NCI-H1417 treated with DMSO at 0.1 percent for 48 hours (cell line): ENCODE measurements at regions not wholly inside any gene's neighbourhood (a gene's known extent, or its start where the extent isn't known, plus 50 kb on each side); places are given as distances from the start of the nearest gene placed in this dataset.

Experiments used
- DNase-seq: peaks from one replicate; lab custom pipeline; 2025; lab: John Stamatoyannopoulos, UW

DNA sequence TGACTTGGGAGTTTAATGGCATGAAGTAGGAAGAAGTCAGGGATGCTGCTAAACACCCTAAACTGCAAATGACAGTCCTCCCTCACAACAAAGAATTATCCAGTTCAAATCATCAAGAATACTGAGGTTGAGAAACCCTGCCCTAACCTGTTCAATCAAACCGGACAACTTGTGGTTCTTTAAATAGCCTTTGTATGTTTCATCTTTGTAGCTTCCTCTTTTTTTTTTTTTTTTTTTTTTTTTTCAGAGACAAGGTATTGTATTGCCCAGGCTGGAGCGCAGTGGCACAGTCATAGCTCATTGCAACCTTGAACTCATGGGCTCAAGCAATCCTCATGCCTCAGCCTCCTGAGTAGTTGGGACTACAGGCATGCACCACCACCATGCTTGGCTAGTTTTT is 52.5 kb upstream of the TTC29 start:
- no peak for DNase-seq

GRCh38 chr4:147003956-147004809 is 58.5 kb upstream of the TTC29 start:
- DNase-seq: no peak

DNA sequence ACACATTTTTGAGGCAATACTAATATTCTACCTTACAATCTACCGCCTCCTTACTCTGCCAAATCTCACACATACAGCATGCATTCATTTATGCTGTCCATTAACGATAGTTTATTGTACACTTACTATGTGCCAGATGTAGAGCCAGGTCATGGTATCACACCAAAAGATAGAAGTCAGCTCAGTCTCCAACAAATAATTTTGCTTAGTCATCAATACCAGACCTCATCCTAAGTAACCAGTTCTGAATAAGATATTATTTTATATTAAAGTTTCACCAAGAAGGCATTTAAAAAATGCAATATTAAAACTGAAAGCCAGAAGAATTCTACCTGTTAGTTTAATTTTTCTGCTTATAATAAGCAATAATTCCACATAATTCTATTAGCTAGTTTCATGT is 60.6 kb upstream of the TTC29 start:
- no peak for DNase-seq

- no peak for DNase-seq
These were observed 64.2 kb upstream of the TTC29 start for GRCh38 chr4:147009875-147010274.

- DNase-seq: no peak
These were observed 65.7 kb upstream of the TTC29 start for GRCh38 chr4:147011411-147011810.

- no peak for DNase-seq
These were observed 66.5 kb upstream of the TTC29 start for GRCh38 chr4:147012059-147012707.

- no peak for DNase-seq
These were observed 69.3 kb upstream of the TTC29 start for GRCh38 chr4:147014946-147015345.

DNA sequence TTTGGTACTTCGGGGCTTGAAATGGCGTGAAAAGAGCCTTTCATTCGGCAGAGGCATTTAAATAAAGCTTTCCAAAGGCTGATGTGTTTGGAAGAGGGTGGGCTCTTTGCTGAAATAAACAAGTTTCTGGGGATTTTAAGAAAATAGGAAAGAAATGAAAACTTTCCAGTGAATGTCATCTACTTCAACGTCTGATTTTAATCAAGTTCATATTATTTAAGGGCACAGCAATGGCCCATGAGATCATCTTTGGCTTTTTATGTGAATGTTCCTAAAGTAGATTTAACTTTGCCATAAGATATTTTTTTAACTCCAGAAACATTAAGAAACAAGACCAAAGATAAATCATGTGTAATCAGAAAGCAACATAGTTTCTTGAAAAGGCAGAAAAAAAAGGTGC is 69.8 kb upstream of the TTC29 start:
- no peak for DNase-seq

DNA sequence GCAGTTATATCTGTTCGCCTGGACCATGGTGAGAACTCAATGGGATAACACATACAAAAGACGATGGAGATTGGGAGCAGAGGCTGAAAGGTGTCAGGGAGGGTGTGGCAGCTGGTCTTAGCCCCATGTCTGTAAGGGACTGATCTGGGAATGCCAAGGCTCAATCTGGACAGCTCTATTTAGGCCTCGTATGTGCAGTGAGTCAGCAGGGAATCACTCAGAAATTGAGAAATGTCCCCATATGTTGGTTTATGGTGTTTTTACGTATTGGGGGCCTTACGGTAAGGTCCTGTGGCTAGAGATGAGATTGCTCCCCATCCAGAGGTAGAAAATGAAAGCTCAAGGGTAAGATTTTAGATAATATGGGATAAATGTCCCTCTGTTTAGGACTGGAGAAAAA is 71.4 kb upstream of the TTC29 start:
- DNase-seq: no peak

DNA sequence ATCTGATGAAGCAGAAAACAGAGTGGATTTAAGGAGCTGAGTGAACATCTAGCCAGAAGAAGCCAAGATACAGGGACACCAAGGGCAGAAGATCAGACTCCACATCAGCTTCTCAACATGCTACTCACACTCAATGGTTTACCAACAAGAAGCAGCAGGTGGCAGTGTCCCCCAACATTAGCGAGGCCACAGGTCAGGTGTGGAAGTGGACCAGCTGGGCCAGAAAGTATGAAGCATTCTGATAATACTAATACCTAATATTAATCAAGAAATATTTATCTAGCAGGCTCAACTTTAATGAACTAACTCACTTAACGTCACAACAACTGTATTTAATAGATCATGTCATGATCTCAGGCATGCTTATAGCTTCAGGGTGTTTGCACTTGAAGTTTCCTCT is 73.4 kb upstream of the TTC29 start:
- no peak for DNase-seq

- DNase-seq: no peak
These were observed 74.8 kb upstream of the TTC29 start for GRCh38 chr4:147020456-147020855.

DNA sequence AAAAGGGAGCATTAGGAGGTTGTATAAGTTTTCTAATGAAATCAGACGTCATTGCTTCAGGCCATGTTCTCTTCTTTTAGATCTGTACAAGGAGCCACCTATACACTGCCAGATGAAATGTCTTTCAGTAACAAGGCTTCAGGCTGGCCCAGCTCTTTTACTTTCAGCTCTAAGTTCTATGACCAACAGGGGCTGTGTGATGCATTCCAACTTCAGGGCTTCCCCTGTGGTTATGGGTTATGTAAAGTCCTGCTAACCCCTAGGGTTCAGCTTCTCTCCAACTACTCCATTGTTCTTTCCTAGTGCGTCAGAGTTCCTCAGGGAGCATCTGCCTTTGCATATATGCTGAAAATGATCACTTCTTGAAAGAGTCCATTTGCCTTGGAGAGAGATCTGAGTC is 79.4 kb upstream of the TTC29 start:
- no peak for DNase-seq

DNA sequence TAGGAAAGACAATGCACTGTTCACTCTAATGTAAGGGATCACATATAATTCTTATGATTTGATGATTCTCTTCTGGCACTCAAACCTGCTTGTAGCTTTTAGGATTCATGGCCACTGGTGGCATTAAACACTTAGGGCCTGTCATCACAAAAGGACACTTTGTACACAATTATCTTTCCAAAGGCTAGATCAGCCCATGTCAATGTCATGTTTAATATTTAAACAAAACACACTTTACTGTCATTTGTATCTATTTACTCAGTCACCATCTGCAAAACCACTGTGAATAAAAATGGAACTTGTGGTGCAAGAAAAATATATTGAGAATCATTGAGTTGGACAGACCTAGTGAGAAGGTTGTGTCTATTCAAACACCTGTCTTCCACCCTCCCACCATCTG is 83.6 kb upstream of the TTC29 start:
- peak; percentile 83 for DNase-seq

- no peak for DNase-seq
These were observed 88.7 kb upstream of the TTC29 start for GRCh38 chr4:147034372-147034771.

DNA sequence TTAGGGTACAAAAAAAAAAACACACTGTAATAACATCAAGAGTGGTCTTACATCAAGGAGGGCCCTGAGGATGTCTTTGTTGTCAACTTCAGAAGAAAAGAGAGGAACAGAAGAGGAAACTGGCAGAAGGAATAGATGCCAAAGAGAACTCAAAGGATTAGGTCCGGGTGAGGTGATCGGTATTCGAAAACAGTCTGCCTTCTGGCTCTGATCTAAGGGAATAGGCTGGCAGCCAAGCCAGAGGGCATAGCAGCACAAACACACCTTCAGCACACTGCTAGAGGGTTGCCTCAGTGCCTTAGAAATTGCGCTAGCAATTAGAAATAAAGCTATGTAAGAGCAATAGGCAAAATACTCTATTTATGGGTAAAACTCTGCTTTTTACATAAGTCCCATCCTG is 91.4 kb upstream of the TTC29 start:
- no peak for DNase-seq

DNA sequence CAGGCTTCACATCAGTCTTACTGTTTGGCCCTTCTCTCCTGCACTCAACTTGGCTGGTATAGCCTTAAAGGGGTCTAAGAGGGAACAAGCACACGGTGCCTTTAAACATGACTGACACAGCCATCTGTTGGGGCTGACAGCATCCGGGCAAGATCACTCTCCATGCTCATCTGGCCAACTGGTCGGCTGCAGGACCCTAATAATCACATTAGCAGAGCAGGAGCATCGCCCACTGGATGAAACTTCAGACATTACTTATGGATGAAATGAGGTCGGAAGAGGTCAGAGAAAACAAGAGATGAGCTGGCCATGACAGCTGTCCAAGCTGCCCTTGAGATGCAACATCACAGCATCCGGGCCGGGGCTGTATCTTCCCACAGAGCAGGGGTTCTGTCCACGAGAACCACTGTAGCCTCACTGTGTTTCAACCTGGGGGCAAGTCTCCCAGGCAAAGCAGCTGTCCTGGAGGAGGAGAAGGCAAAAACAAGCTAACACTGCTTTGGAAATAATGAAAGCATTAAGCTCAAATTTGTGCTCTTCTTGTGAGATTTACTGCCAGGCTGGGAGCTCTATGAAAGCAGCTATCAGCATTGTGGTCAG is 94.4 kb upstream of the TTC29 start:
- no peak for DNase-seq

DNA sequence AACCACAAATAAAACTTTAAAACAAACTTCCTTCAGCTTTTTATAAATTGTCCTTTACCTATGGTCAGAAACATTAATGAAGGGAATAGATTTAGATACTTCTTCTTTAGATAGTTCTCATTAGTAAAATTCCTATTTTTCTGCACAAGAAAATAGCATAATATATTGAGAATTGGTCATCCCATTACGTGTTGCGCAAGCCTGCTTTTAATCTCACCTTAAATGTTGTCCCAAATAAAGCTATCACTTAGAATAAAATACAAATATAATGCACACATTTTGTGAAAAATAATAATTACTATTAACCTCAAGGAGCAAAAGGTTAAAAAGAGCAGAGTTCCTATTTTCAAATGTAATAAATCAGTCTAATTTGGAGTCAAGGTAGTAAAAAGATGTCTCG is 95.2 kb upstream of the TTC29 start:
- no peak for DNase-seq

GRCh38 chr4:147041376-147041775 is 95.7 kb upstream of the TTC29 start:
- no peak for DNase-seq

DNA sequence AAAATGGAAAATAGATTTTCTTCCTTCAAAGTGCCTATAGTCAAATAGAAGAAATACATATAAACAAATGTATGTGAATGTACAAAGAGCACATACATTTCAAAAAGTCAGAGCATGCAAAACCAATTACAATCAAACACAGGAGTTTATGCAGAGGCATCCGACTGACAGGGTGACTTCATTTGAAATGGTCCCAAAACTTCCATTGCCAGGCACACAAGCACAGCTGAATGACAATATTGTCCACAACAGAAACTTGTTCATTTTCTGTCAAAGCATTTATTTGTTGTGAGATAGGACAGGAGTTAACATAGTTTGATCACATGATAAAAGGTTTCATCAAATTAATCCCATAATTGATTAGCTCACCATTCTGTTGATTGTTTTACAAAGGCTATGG is 96.4 kb upstream of the TTC29 start:
- DNase-seq: no peak

GRCh38 chr4:147044241-147044640 is 98.6 kb upstream of the TTC29 start:
- DNase-seq: peak; percentile 51

- no peak for DNase-seq
These were observed 104.3 kb upstream of the TTC29 start for GRCh38 chr4:147049946-147050345.

GRCh38 chr4:147050356-147050765 is 104.7 kb upstream of the TTC29 start:
- no peak for DNase-seq

- no peak for DNase-seq
These were observed 106.7 kb upstream of the TTC29 start for GRCh38 chr4:147052361-147052760.
